Lower leg skin (tissue), 3 donors: ENCODE measurements at regions not wholly inside any gene's neighbourhood (a gene's known extent, or its start where the extent isn't known, plus 50 kb on each side); places are given as distances from the start of the nearest gene placed in this dataset.

ENCODE experiments used
- CTCF ChIP-seq, 3 donors: fragments of 450-650 bp; IDR thresholded peaks; one replicate each; pipeline ENCODE4 v1.5.1; 2016; ENCODE audit warnings: antibody characterized with exemption in 3 of 3, mild to moderate bottlenecking in 3 of 3, moderate library complexity in 2 of 3
- POLR2A ChIP-seq, 2 donors: fragments of 450-650 bp; IDR thresholded peaks; one replicate each; pipeline ENCODE4 v1.6.1; 2016 to 2017; ENCODE audit warnings: antibody characterized with exemption in 2 of 2, mild to moderate bottlenecking in 1 of 2, moderate library complexity in 1 of 2

- TF ChIP-seq CTCF (IDR thresholded peaks at IDR 0.05) (no peak), POLR2A (IDR thresholded peaks at IDR 0.05) (no peak)
These were observed 1697.8 kb upstream of the IGFBP7 start for GRCh38 chr4:58807843-58808615.
